ENCODE measurements at regions not wholly inside any gene's neighbourhood (a gene's known extent, or its start where the extent isn't known, plus 50 kb on each side); places are given as distances from the start of the nearest gene placed in this dataset.

GRCh38 chr12:124506145-124506831, 61.1 kb downstream of the NCOR2 start:
- TF ChIP-seq POLR2A (IDR thresholded peaks at IDR 0.05; ENCODE audit: low read depth) = no peak
- TF ChIP-seq POLR2AphosphoS5 (IDR thresholded peaks at IDR 0.05) = peak; percentile 72 to 74
